ENCODE measurements at regions not wholly inside any gene's neighbourhood (a gene's known extent, or its start where the extent isn't known, plus 50 kb on each side); places are given as distances from the start of the nearest gene placed in this dataset.
A peak's percentile ranks its signal among the peaks of the same experiment; 100 is the strongest.

DNA sequence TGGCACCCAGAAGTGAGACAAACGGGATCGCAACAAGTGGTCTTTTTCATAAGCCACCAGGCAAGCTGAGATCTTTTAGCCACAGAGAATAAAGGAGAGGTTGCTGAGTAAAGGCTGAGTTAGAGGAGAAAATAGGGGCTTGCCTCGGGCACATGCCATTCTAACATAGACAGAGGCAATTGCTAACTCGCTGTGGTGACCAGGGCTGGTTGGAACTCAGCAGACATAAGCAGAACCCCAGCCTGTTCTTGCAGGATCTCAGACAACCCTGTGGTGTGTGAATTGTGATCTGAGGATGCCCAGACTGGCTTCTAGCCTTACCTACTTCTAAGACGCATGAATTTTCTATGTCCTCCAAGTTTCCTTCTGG, 300.2 kb downstream of the CDCA7 start:
- H3K4me3 ChIP-seq (ENCODE audit: low read length): no peak overlapping the region
- peak; percentile 89 for DNase-seq (ENCODE audit: low read depth)
- TF ChIP-seq, protein P1, sequence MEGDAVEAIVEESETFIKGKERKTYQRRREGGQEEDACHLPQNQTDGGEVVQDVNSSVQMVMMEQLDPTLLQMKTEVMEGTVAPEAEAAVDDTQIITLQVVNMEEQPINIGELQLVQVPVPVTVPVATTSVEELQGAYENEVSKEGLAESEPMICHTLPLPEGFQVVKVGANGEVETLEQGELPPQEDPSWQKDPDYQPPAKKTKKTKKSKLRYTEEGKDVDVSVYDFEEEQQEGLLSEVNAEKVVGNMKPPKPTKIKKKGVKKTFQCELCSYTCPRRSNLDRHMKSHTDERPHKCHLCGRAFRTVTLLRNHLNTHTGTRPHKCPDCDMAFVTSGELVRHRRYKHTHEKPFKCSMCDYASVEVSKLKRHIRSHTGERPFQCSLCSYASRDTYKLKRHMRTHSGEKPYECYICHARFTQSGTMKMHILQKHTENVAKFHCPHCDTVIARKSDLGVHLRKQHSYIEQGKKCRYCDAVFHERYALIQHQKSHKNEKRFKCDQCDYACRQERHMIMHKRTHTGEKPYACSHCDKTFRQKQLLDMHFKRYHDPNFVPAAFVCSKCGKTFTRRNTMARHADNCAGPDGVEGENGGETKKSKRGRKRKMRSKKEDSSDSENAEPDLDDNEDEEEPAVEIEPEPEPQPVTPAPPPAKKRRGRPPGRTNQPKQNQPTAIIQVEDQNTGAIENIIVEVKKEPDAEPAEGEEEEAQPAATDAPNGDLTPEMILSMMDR (IDR thresholded peaks at IDR 0.05; ENCODE audit: insufficient read depth, low read depth, low read length, missing control alignments): no peak

DNA sequence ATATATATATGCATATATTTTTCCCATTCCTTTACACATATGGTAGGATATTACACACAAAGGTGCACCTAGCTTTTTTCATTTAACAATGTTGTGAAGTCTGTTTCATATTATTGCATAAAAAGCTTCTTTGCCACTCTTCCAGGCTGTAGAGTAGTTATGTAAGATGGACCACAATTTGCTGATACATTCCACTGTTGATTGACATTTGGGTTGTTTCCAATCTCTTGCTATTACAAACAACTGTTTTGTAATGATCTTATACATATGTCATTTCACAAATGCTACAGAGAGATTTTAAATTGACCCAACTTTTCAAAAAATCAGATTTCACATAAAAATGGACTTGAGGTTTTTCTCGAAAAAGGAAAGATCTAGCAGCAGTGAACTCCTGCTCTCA, 301.4 kb downstream of the CDCA7 start:
- peak; percentile 76 for DNase-seq (ENCODE audit: low read depth)
- TF ChIP-seq, protein P1 (IDR thresholded peaks at IDR 0.05; ENCODE audit: insufficient read depth, low read depth, low read length, missing control alignments): no peak

DNA sequence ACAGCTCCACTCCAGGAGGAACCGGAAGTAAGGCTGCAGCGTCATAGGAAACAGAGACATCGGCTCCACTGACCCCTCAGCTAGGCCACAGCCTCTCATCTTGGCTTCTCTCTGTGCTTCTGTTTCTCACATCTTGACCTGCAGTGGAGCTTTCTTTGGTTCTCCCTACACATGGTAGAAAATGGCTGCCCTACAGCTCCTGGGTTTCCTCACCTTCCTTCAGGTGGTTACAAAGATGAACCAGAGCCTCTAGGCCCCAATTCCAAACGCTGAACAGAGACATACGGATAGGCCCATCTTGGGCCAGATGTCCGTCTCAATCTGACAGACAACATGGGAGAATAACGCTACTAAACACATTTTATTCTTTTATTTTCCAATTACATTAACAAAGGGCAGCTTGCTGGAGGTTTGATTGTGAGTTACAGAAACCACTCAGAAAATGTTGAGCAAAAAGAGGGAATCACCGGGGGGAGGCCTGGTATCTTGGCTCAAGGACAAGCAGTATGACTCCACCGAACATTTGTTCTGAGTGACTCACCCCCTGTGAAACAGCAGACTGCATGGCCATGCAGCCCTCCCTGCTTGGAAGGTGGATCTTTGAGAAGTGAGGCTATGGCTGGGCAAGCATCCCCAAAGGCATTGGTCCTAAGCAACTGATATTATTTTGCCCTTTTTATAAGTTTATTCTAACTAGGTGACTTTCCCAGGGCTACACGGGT, 303.5 kb downstream of the CDCA7 start:
- peak; percentile 96 for DNase-seq (ENCODE audit: low read depth)
- no peak overlapping the region for H3K4me3 ChIP-seq (ENCODE audit: low read length)
- TF ChIP-seq, protein P1 (IDR thresholded peaks at IDR 0.05; ENCODE audit: insufficient read depth, low read depth, low read length, missing control alignments): no peak

More for the DNA sequence above, 301.4 kb downstream of the CDCA7 start:
- no peak overlapping the region for H3K4me3 ChIP-seq (ENCODE audit: low read length)

DNA sequence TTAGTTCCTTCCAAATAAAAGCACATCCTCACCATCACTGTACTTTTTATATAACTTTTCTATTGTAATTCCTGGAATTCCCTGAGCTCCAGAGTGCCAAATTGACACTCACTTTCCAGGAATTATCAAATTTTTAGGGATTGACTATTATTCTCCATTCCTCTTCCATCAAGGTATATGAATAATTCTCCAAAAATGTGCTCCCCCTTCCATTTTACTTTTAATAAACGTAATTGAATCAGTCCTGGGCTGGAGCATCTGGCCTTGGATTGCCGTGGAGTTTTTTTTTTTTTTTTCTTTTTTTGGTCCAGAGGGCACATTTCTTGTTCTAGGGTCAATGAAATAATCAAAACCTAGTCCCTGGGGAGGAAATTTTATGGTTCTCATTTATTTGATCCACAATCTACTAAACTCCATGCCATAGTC, 304.3 kb downstream of the CDCA7 start:
- TF ChIP-seq, protein P1 (IDR thresholded peaks at IDR 0.05; ENCODE audit: insufficient read depth, low read depth, low read length, missing control alignments): no peak
- H3K4me3 ChIP-seq (ENCODE audit: low read length): no peak overlapping the region
- DNase-seq (ENCODE audit: low read depth): no peak

DNA sequence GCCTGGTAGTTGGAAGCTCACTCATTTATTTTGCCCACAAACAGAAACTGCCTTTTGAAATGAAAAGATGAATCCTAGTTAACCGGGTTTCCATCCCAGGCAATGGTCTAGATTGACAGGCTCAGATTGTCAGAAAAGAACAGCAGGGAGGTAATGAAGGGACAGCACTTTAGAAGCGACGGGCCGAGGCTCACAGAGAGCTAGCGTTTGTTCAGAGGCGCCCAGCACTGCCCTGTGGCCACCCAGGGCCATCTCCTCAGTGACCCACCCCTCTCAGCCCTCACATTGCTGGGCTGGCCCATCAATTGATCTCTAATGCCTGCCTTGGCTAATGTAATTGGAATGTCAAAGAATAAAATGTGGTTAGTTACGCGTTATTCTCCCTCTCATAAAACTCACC, 304.8 kb downstream of the CDCA7 start:
- TF ChIP-seq, protein P1 (IDR thresholded peaks at IDR 0.05; ENCODE audit: insufficient read depth, low read depth, low read length, missing control alignments): no peak
- no peak overlapping the region for H3K4me3 ChIP-seq (ENCODE audit: low read length)
- no peak for DNase-seq (ENCODE audit: low read depth)

DNA sequence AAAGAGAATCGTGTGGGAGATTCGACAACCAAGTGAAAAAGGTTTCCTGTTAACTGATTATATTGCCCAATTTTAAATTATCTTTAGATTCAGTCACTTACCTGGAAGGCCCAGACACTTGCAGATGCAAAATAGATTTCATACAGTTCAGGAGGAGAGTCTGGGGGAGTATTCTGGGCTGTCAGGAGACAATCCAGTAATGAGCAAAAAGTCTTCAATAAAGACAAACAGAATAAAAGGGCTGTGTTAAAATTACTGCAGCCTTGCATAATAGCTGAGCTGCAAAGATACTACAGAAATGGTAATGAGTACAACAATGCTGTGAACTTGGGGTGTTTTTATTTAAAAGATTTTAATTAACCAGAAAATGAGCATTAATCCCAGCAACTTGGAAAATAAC, 303.6 kb downstream of the SP3 start:
- H3K4me3 ChIP-seq (ENCODE audit: low read length): no peak overlapping the region
- DNase-seq (ENCODE audit: low read depth): no peak
- TF ChIP-seq, protein P1 (IDR thresholded peaks at IDR 0.05; ENCODE audit: insufficient read depth, low read depth, low read length, missing control alignments): no peak

DNA sequence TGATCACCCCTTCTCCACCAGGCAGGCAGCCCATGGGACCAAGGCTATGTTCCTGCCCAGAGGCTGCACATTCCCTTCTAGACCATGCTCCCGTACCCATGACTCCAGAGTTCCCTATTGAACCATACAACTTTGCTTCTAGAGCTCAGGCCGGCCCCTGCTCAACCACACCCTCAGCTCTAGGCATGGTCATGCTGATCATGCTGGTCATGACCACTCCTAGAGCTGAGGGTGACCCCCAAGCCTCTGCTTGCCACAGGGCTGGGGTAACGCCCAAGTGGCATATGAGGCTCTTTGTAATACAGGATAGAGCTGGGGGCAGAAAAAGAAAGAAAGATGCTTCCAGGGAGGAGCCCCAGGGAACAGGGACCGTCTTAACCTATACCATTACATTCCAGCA, 301.8 kb downstream of the SP3 start:
- TF ChIP-seq, protein P1 (IDR thresholded peaks at IDR 0.05; ENCODE audit: insufficient read depth, low read depth, low read length, missing control alignments): no peak

More for the DNA sequence above, 301.8 kb downstream of the SP3 start:
- no peak overlapping the region for H3K4me3 ChIP-seq (ENCODE audit: low read length)
- no peak for DNase-seq (ENCODE audit: low read depth)

All from epithelial cell of esophagus (primary cell).